GM21576 (cell line): ENCODE measurements at regions not wholly inside any gene's neighbourhood (a gene's known extent, or its start where the extent isn't known, plus 50 kb on each side); places are given as distances from the start of the nearest gene placed in this dataset.

Source experiments
- ATAC-seq: cut with Tn5 transposase; IDR thresholded peaks from one replicate; pipeline ENCODE4 v1.9.1; 2021; ENCODE audit warnings: mild to moderate bottlenecking, moderate library complexity; ENCODE audit not compliant: unreplicated experiment

DNA sequence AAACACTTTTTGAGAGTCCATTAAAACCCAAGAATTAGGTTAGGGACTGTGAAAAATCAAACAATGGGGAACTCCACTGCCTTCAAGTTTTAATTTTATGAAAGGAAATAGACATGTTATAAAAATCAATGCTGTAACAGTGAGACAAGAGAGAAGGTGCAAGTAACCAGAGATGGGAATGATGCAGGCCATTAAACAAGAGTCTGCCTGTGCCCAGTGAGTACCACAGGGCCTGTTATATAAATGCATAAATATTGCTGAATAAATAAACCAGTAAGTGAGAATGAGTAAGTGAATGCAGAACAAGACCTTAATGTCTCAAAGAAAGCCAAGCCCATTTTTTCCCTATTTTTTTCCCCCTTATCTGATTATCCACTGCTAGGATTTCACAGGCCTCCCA, 53.3 kb upstream of the BMP2K start:
- no peak for ATAC-seq
